ENCODE measurements at regions not wholly inside any gene's neighbourhood (a gene's known extent, or its start where the extent isn't known, plus 50 kb on each side); places are given as distances from the start of the nearest gene placed in this dataset.

GRCh38 chr13:40163066-40164000, 503.1 kb downstream of the FOXO1 start:
- Histone ChIP-seq H2BK120ac (ENCODE audit: low read depth, low read length) (peak overlapping the region; percentile 4), H3K4me1 (ENCODE audit: control insufficient read depth, insufficient read depth, low read depth, low read length) (peaks cover 18% of the 10 kb centered on the region), H3K14ac (ENCODE audit: low read length in 2 of 2) (peak overlapping the region in 1 of 2 experiments; percentile 19), H3K9me3 (ENCODE audit: control insufficient read depth, low read length) (no peaks in the 10 kb centered on the region), H2BK12ac (ENCODE audit: low read length in 2 of 2) (peak overlapping the region in 1 of 2 experiments; percentile 81), H3K9ac (ENCODE audit: low read length) (no peak overlapping the region), H3K4me2 (ENCODE audit: low read length, poor library complexity, severe bottlenecking) (no peak overlapping the region), H4K8ac (ENCODE audit: low read length) (no peak overlapping the region), H3K27me3 (ENCODE audit: control insufficient read depth in 1 of 2, insufficient read depth in 1 of 2, low read length in 2 of 2) (no peaks in the 10 kb centered on the region), H2AK5ac (ENCODE audit: low read length, severe bottlenecking) (no peak overlapping the region), H3K79me1 (replicated peaks; ENCODE audit: low read length, poor library complexity, severe bottlenecking) (no peaks in the 10 kb centered on the region), H3K27ac (ENCODE audit: low read length, poor library complexity, severe bottlenecking) (no peak overlapping the region), H3K36me3 (ENCODE audit: control insufficient read depth in 1 of 2, insufficient read depth in 2 of 2, low read depth in 1 of 2, low read length in 2 of 2) (no peaks in the 10 kb centered on the region), H3K4ac (ENCODE audit: low read depth in 1 of 2, low read length in 2 of 2) (peak overlapping the region in 1 of 2 experiments; percentile 1), H3K23ac (ENCODE audit: low read length in 2 of 2) (no peak overlapping the region), H3K18ac (ENCODE audit: low read depth in 1 of 2, low read length in 2 of 2) (peak overlapping the region in 1 of 2 experiments; percentile 76), H4K91ac (ENCODE audit: low read length) (peak overlapping the region; percentile 1), H2BK15ac (ENCODE audit: low read depth, poor library complexity, severe bottlenecking) (no peak overlapping the region), H2AFZ (ENCODE audit: low read depth, low read length) (no peak overlapping the region), H3K4me3 (ENCODE audit: insufficient read depth in 1 of 2, low read depth in 1 of 2, low read length in 2 of 2) (no peak overlapping the region), H2BK5ac (ENCODE audit: low read depth, low read length, poor library complexity, severe bottlenecking) (no peak overlapping the region)
- WGBS = 94% methylated on average over 11 of the region's 11 CpGs
- no peak for DNase-seq

- no peak overlapping the region for H3K23ac ChIP-seq (ENCODE audit: low read length in 2 of 2)
- no peak overlapping the region for H2AK5ac ChIP-seq (ENCODE audit: low read length, severe bottlenecking)
- no peaks in the 10 kb centered on the region for H3K79me1 ChIP-seq (replicated peaks; ENCODE audit: low read length, poor library complexity, severe bottlenecking)
- no peak overlapping the region for H2BK5ac ChIP-seq (ENCODE audit: low read depth, low read length, poor library complexity, severe bottlenecking)
- no peak overlapping the region for H2AFZ ChIP-seq (ENCODE audit: low read depth, low read length)
- H3K36me3 ChIP-seq (ENCODE audit: control insufficient read depth in 1 of 2, insufficient read depth in 2 of 2, low read depth in 1 of 2, low read length in 2 of 2) = no peaks in the 10 kb centered on the region
- no peaks in the 10 kb centered on the region for H3K9me3 ChIP-seq (ENCODE audit: control insufficient read depth, low read length)
- H3K27ac ChIP-seq (ENCODE audit: low read length, poor library complexity, severe bottlenecking) = no peak overlapping the region
- H3K4me2 ChIP-seq (ENCODE audit: low read length, poor library complexity, severe bottlenecking) = no peak overlapping the region
- H3K14ac ChIP-seq (ENCODE audit: low read length in 2 of 2) = no peak overlapping the region
- no peak overlapping the region for H3K4ac ChIP-seq (ENCODE audit: low read depth in 1 of 2, low read length in 2 of 2)
- H3K27me3 ChIP-seq (ENCODE audit: control insufficient read depth in 1 of 2, insufficient read depth in 1 of 2, low read length in 2 of 2) = no peaks in the 10 kb centered on the region
- H2BK120ac ChIP-seq (ENCODE audit: low read depth, low read length) = no peak overlapping the region
- no peak overlapping the region for H4K8ac ChIP-seq (ENCODE audit: low read length)
- H3K4me1 ChIP-seq (ENCODE audit: control insufficient read depth, insufficient read depth, low read depth, low read length) = peaks cover 18% of the 10 kb centered on the region
- H4K91ac ChIP-seq (ENCODE audit: low read length) = no peak overlapping the region
- no peak overlapping the region for H2BK12ac ChIP-seq (ENCODE audit: low read length in 2 of 2)
- no peak overlapping the region for H3K18ac ChIP-seq (ENCODE audit: low read depth in 1 of 2, low read length in 2 of 2)
- H2BK15ac ChIP-seq (ENCODE audit: low read depth, poor library complexity, severe bottlenecking) = no peak overlapping the region
- no peak overlapping the region for H3K4me3 ChIP-seq (ENCODE audit: insufficient read depth in 1 of 2, low read depth in 1 of 2, low read length in 2 of 2)
- WGBS = 13% methylated on average over 2 of the region's 3 CpGs
- peak; percentile 73 for DNase-seq
- H3K9ac ChIP-seq (ENCODE audit: low read length) = peak overlapping the region; percentile 55
Observed at GRCh38 chr13:40164133-40164532, 502.3 kb downstream of the FOXO1 start.

- WGBS = 67% methylated on average over 1 of the region's 2 CpGs
Observed at GRCh38 chr13:40165316-40165932, 501.0 kb downstream of the FOXO1 start.

GRCh38 chr13:40167327-40167726, 499.1 kb downstream of the FOXO1 start:
- Histone ChIP-seq H2BK12ac (ENCODE audit: low read length in 2 of 2) (no peak overlapping the region), H2AK5ac (ENCODE audit: low read length, severe bottlenecking) (no peak overlapping the region), H3K4me3 (ENCODE audit: insufficient read depth in 1 of 2, low read depth in 1 of 2, low read length in 2 of 2) (no peak overlapping the region), H3K23ac (ENCODE audit: low read length in 2 of 2) (no peak overlapping the region), H3K79me1 (replicated peaks; ENCODE audit: low read length, poor library complexity, severe bottlenecking) (no peaks in the 10 kb centered on the region), H3K14ac (ENCODE audit: low read length in 2 of 2) (no peak overlapping the region), H4K8ac (ENCODE audit: low read length) (no peak overlapping the region), H3K27me3 (ENCODE audit: control insufficient read depth in 1 of 2, insufficient read depth in 1 of 2, low read length in 2 of 2) (peaks cover 0 to 3% of the 10 kb centered on the region in 2 experiments), H3K36me3 (ENCODE audit: control insufficient read depth in 1 of 2, insufficient read depth in 2 of 2, low read depth in 1 of 2, low read length in 2 of 2) (no peaks in the 10 kb centered on the region), H3K4me2 (ENCODE audit: low read length, poor library complexity, severe bottlenecking) (no peak overlapping the region), H3K18ac (ENCODE audit: low read depth in 1 of 2, low read length in 2 of 2) (no peak overlapping the region), H3K9ac (ENCODE audit: low read length) (no peak overlapping the region), H2BK120ac (ENCODE audit: low read depth, low read length) (no peak overlapping the region), H3K4ac (ENCODE audit: low read depth in 1 of 2, low read length in 2 of 2) (no peak overlapping the region), H4K91ac (ENCODE audit: low read length) (no peak overlapping the region), H3K4me1 (ENCODE audit: control insufficient read depth, insufficient read depth, low read depth, low read length) (peaks cover 12% of the 10 kb centered on the region), H2AFZ (ENCODE audit: low read depth, low read length) (no peak overlapping the region), H2BK15ac (ENCODE audit: low read depth, poor library complexity, severe bottlenecking) (no peak overlapping the region), H3K9me3 (ENCODE audit: control insufficient read depth, low read length) (no peaks in the 10 kb centered on the region), H2BK5ac (ENCODE audit: low read depth, low read length, poor library complexity, severe bottlenecking) (no peak overlapping the region), H3K27ac (ENCODE audit: low read length, poor library complexity, severe bottlenecking) (no peak overlapping the region)
- no peak for DNase-seq
- whole genome bisulfite sequencing = 58% methylated on average over 6 of the region's 6 CpGs

More at GRCh38 chr13:40165316-40165932, 501.0 kb downstream of the FOXO1 start:
- Histone ChIP-seq H3K27me3 (ENCODE audit: control insufficient read depth in 1 of 2, insufficient read depth in 1 of 2, low read length in 2 of 2) (no peaks in the 10 kb centered on the region), H4K91ac (ENCODE audit: low read length) (no peak overlapping the region), H3K79me1 (replicated peaks; ENCODE audit: low read length, poor library complexity, severe bottlenecking) (no peaks in the 10 kb centered on the region), H2BK12ac (ENCODE audit: low read length in 2 of 2) (no peak overlapping the region), H3K9me3 (ENCODE audit: control insufficient read depth, low read length) (no peaks in the 10 kb centered on the region), H3K4ac (ENCODE audit: low read depth in 1 of 2, low read length in 2 of 2) (no peak overlapping the region), H2BK15ac (ENCODE audit: low read depth, poor library complexity, severe bottlenecking) (no peak overlapping the region), H2AFZ (ENCODE audit: low read depth, low read length) (no peak overlapping the region), H3K4me1 (ENCODE audit: control insufficient read depth, insufficient read depth, low read depth, low read length) (peaks cover 16% of the 10 kb centered on the region), H3K18ac (ENCODE audit: low read depth in 1 of 2, low read length in 2 of 2) (no peak overlapping the region), H2AK5ac (ENCODE audit: low read length, severe bottlenecking) (no peak overlapping the region), H3K23ac (ENCODE audit: low read length in 2 of 2) (no peak overlapping the region), H3K4me3 (ENCODE audit: insufficient read depth in 1 of 2, low read depth in 1 of 2, low read length in 2 of 2) (no peak overlapping the region), H3K27ac (ENCODE audit: low read length, poor library complexity, severe bottlenecking) (no peak overlapping the region), H2BK5ac (ENCODE audit: low read depth, low read length, poor library complexity, severe bottlenecking) (no peak overlapping the region), H2BK120ac (ENCODE audit: low read depth, low read length) (no peak overlapping the region), H3K9ac (ENCODE audit: low read length) (no peak overlapping the region), H3K4me2 (ENCODE audit: low read length, poor library complexity, severe bottlenecking) (no peak overlapping the region), H3K14ac (ENCODE audit: low read length in 2 of 2) (no peak overlapping the region), H3K36me3 (ENCODE audit: control insufficient read depth in 1 of 2, insufficient read depth in 2 of 2, low read depth in 1 of 2, low read length in 2 of 2) (no peaks in the 10 kb centered on the region), H4K8ac (ENCODE audit: low read length) (no peak overlapping the region)
- DNase-seq = no peak
